Fibroblast of skin of abdomen (primary cell): ENCODE measurements at regions not wholly inside any gene's neighbourhood (a gene's known extent, or its start where the extent isn't known, plus 50 kb on each side); places are given as distances from the start of the nearest gene placed in this dataset.
"Not testable (repeated sequence)": the region's sequence is repeated elsewhere in the genome, so short reads cannot be mapped to it uniquely, and the experiment has no call there.

Experiments
- DNase-seq: peaks from one replicate; pipeline ENCODE4 v3.0.0-alpha.2; 2013

DNA sequence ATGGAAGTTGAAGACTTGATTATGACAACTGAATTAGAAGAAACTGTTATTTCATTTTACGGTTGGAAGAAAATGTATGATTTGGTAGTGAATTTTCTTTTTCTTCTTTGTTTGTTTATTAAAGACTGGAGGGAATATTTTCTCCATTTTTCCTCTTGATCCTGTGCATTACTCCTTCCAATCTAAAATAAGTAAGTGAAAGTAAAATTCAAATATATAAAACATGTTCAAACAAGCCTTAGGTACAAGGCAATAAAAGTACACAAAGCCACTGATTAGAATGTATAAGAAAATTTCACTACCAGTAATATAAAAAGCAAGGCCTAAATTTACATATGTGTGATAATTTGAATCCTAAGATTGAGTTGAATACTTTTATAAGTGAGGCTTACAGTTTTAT is 181.2 kb upstream of the MME start:
- DNase-seq, result no peak

- no peak for DNase-seq
Observed at GRCh38 chr3:154898443-154898842, 181.7 kb upstream of the MME start.

DNA sequence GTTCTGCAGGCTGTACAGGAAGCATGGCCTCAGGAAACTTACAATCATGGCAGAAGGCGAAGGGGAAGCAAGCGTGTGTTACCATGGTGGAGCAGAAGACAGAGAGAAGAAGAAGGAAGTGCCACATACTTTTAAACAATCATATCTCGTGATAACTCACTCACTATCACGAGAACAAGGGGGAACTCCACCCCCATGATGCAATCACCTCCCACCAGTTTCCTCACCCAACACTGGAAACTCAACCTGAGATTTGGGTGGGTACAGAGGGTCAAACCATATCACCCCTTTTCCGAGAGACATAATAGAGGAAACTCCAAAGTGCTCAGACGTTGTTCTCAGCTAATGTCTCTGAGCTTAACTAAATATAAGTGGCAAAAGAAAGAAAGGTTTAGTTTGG is 186.3 kb upstream of the MME start:
- DNase-seq, result no peak

DNA sequence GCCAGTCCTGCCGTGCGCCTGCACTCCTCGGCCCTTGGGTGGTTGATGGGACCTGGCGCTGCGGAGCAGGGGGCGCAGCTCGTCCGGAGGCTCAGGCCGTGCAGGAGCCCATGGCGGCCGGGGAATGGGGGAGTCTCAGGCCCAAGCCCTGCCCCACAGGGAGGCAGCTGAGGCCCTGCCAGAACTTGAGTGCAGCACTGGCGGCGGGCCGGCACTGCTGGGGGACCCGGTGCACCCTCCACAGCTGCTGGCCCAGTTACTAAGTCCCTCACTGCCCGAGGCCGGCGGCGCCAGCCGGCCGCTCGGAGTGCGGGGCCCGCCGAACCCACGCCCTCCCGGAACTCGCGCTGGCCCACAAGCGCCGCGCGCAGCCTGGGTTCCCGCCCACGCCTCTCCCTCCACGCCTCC is 190.9 kb upstream of the MME start:
- DNase-seq, result no peak

- DNase-seq, result no peak
Observed at GRCh38 chr3:154887869-154888268, 192.2 kb upstream of the MME start.

DNA sequence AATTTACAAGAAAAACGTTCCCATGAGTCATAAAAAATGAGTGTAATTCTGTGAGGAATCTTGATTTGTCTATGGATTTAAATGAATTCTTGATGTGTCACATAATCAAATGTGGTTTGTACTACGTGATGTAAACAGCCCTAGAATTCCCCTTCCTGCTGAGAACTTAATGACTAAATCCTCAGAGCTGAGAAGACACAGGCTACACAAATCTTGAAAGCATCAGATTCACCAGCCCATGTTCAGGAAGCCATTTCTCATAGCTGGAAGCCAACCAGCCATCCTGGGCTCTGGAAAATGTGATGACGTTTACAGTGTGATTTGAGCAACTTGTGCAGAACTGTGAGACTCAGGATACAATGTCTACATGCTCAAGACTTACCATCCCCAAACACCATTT is 193.7 kb upstream of the MME start:
- peak; percentile 99 for DNase-seq

- no peak for DNase-seq
Observed at GRCh38 chr3:154885418-154885817, 194.7 kb upstream of the MME start.

DNA sequence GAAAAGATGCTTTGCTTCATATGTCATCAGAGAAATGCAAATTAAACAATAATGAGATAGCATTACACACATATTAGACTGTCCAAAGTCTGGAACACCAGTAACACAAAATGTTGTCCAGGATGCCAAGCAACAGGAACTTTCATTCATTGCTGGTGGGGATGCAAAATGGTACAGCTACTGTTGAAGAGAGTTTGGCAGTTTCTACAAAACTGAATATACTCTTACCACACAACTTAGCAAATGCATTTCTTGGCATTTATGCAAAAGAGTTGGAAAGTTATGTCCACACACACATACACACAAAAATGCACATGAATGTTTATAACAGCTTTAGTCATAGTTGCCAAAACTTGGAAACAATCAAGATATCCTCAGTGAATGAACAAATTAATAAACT is 195.2 kb upstream of the MME start:
- DNase-seq, result peak; percentile 70

GRCh38 chr3:154875142-154875541 is 205.0 kb upstream of the MME start:
- DNase-seq, result no peak

- DNase-seq, result no peak
Observed at GRCh38 chr3:154872696-154873095, 207.4 kb upstream of the MME start.

GRCh38 chr3:154872074-154872473 is 208.0 kb upstream of the MME start:
- DNase-seq, result no peak

DNA sequence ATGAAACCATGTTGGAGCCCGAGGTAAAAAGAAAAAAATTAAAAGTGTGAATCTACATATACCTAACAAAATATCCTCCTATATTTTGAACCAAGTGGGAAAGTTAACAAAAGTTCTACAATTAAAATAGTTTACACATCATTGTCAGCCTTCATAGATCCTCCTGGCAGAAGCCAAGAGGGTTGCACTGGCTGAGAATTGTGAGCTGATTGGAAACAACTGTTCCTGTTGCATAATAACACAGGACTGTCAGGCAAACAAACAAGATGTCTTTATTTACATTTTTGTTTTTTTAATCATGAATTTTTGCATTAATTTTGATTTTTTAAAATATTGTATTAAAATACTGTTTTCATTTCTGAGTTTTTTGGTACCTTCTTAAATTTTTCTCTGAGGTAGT is 215.2 kb upstream of the MME start:
- no peak for DNase-seq

DNA sequence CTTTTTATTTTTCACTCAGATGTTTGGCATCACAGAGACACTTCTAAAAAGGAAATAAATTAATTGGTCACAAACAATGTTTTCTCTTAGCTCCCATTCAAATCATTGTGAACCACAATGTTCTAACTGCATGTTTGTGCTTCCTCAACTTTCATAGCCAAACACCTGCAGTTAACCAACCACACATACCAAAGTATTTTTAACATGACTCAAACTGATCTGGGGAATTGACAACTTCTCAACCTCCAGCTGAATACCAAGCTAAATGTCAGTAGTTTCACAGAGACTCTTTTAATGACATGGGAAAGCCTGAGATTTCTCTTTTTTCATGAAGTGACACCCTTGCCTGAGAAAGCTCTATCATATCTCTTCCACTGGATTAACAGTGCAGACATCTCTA is 217.9 kb upstream of the MME start:
- peak; percentile 61 for DNase-seq

GRCh38 chr3:154852998-154853397 is 227.1 kb upstream of the MME start:
- not testable (repeated sequence) for DNase-seq

DNA sequence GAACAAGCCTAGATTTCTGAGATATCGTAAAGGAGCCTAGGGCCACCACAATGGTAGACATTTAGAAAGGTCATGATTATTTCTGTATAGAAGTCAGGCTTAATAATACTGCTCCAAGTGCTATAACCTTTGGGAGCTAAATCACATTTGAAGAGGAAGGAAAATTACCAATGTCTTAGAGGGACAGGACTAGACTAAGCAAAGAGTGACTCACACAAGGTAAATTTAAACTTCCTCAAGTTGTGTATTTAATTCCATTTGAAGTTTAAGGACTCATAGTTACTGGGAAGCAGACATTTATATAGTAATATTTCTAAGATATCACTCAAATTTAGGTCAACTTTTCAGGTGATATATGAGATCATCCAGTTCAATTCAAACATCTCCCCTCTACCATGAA is 227.6 kb upstream of the MME start:
- no peak for DNase-seq

- DNase-seq, result no peak
Observed at GRCh38 chr3:154851644-154852043, 228.5 kb upstream of the MME start.

GRCh38 chr3:154850921-154851320 is 229.2 kb upstream of the MME start:
- no peak for DNase-seq

DNA sequence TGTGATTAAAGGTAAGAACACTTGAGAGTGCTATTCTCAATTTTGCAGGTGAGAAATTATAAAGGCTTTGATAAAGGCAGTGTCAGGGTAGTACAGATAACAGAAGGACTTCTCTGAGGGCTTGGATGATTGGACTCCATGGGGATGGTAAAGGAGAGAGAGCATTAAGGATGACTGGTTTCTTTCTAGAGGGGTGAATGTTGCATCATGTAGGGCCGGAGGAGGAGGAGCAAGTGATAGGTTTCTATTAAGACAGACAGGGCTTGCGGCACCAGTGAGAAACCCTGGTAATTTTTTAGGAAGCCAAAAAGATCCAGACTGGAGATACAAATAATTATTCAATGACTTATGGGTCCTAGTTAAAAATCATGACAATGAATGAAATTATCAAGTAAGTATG is 230.7 kb upstream of the MME start:
- no peak for DNase-seq

GRCh38 chr3:154844863-154845262 is 235.3 kb upstream of the MME start:
- no peak for DNase-seq

DNA sequence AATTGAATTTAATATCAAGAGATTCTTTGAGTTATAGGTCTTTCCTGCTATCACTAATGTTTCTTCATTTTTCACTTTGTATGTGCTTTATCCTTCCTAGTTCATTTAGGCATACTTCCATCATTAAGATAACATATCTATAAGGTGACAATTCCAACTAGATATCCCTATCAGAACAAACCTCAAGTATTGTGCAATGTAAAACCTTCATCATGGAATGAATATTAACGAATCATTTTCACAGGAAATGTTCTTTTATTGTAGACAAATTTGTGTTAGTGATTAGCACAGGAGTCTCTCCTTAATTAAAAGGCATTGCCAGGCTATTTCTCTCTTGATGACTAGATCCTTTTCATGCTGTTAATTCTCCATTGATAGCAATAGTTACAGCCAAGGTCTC is 236.5 kb upstream of the MME start:
- no peak for DNase-seq

DNA sequence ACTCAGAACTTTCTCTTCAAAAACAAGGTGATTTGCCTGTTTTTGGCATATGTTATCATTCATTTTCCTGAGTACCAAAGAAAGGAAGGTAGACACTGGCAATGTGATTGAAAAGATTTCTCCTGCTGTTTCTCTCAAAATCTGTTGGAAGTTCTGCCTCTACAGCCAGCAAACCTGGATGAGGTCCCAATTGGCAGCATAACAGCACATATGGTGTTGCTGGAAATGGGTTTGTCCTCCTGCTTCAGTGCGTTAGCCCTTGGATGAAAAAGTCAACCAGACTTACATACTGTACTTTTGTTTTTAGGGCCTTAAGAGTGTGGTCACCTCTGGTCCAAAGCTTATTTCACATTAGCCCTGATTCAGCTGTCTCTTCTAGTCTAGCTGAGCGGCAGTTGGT is 237.6 kb upstream of the MME start:
- DNase-seq, result peak; percentile 5

GRCh38 chr3:154835639-154836038 is 244.5 kb upstream of the MME start:
- DNase-seq, result no peak

DNA sequence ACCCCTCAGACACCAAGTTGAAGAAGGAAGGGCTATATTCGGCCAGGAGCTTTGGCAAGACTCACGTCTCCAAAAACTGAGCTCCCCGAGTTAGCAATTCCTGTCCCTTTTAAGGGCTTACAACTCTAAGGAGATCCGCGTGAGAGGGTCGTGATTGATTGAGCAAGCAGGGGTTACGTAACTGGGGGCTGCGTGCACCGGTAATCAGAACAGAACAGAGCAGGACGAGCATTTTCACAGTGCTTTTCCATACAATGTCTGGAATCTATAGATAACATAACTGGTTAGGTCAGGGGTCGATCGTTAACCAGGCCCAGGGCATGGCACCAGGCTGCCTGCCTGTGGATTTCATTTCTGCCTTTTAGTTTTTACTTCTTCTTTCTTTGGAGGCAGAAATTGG is 245.3 kb upstream of the MME start:
- DNase-seq, result not testable (repeated sequence)

GRCh38 chr3:154829929-154830328 is 250.2 kb upstream of the MME start:
- DNase-seq, result no peak

GRCh38 chr3:154819491-154819890 is 260.6 kb upstream of the MME start:
- DNase-seq, result no peak

GRCh38 chr3:154818676-154819255 is 261.4 kb upstream of the MME start:
- DNase-seq, result peak; percentile 19
